Activated CD8-positive, alpha-beta memory T cell treated with anti-CD3 and anti-CD28 coated beads for 24 hours (primary cell): ENCODE measurements at regions not wholly inside any gene's neighbourhood (a gene's known extent, or its start where the extent isn't known, plus 50 kb on each side); places are given as distances from the start of the nearest gene placed in this dataset.
"Not testable (repeated sequence)": the region's sequence is repeated elsewhere in the genome, so short reads cannot be mapped to it uniquely, and the experiment has no call there.

Experiments used
- DNase-seq: peaks from one replicate; pipeline ENCODE4 v3.0.0-alpha.2; 2020

- no peak for DNase-seq
These were observed 78.8 kb upstream of the PCSK5 start for GRCh38 chr9:75811692-75812091.

GRCh38 chr9:75812141-75812540, 78.3 kb upstream of the PCSK5 start:
- no peak for DNase-seq

GRCh38 chr9:75814667-75815066, 75.8 kb upstream of the PCSK5 start:
- DNase-seq = no peak

GRCh38 chr9:75820471-75821115, 69.9 kb upstream of the PCSK5 start:
- DNase-seq = not testable (repeated sequence)

- DNase-seq = no peak
These were observed 67.3 kb upstream of the PCSK5 start for GRCh38 chr9:75823151-75823550.

- no peak for DNase-seq
These were observed 65.5 kb upstream of the PCSK5 start for GRCh38 chr9:75824816-75825568.

GRCh38 chr9:75826314-75826713, 64.2 kb upstream of the PCSK5 start:
- DNase-seq = no peak

GRCh38 chr9:75830303-75830702, 60.2 kb upstream of the PCSK5 start:
- no peak for DNase-seq

GRCh38 chr9:75833778-75834177, 56.7 kb upstream of the PCSK5 start:
- DNase-seq = no peak

GRCh38 chr9:75834878-75835277, 55.6 kb upstream of the PCSK5 start:
- no peak for DNase-seq
